Stomach (tissue), 4 donors: ENCODE measurements at regions not wholly inside any gene's neighbourhood (a gene's known extent, or its start where the extent isn't known, plus 50 kb on each side); places are given as distances from the start of the nearest gene placed in this dataset.

Experiments
- CTCF ChIP-seq, 7 experiments: fragments of 450-650 bp in 4 of 7; fragments of 200-600 bp in 3 of 7; sonication (generic) in 3 of 7; IDR thresholded peaks; one replicate each; pipeline ENCODE4 v1.5.1; 2016 to 2019; ENCODE audit warnings: antibody characterized with exemption in 7 of 7, control low read depth in 2 of 7, mild to moderate bottlenecking in 1 of 7
- EP300 ChIP-seq: sonication (generic); formaldehyde crosslinking; IDR thresholded peaks from one replicate; pipeline ENCODE4 v1.6.1; 2017; ENCODE audit warnings: antibody characterized with exemption

DNA sequence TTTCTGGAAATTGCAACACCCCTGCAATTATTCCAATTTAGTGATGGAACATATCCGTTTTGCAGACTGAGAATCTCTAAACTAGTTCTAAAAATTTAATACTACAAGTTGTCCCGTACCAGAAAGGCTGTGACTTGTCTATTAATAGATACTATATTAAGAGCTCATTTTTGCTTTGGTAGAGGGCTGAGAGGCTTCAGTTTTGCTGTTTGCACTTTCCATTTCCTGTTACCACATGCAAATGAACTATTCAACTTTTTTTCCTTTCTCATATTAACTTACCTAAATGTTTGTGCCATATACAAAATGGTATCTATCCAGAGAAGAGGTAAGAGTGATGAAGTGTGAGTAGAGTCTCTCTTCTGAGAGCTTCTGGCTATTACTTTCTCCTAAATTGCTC, 101.5 kb upstream of the CRBN start:
- TF ChIP-seq CTCF (IDR thresholded peaks at IDR 0.05) (no peak), EP300 (no peak)
